A673 (cell line): ENCODE measurements at regions not wholly inside any gene's neighbourhood (a gene's known extent, or its start where the extent isn't known, plus 50 kb on each side); places are given as distances from the start of the nearest gene placed in this dataset.

ENCODE experiments used
- BruUV-seq: library from RNA; stranded (reverse); fragments of 400-500 nt; replicated peaks from 2 replicates; lab custom pipeline; 2021; lab: Mats Ljungman, UMichigan
- CTCF ChIA-PET: fragments of 300-600 bp; sonication (Branson Sonifier 250); formaldehyde crosslinking; loops from one replicate; lab custom pipeline; 2022; ENCODE audit warnings: antibody characterized with exemption; lab: Charles Lee
- POLR2A ChIA-PET: fragments of 300-600 bp; sonication (Branson Sonifier 250); formaldehyde crosslinking; loops from one replicate; lab custom pipeline; 2022; ENCODE audit warnings: antibody characterized with exemption; ENCODE audit not compliant: low non-redundant PET; lab: Charles Lee
- DNase-seq: peaks from one replicate; pipeline ENCODE4 v3.0.0-alpha.2; 2015; ENCODE audit warnings: low spot score
- H3K27ac ChIP-seq: fragments of 200-600 bp; sonication (generic); 2 replicates; pipeline ENCODE4 v1.5.1; 2016; ENCODE audit warnings: mixed run types, low read depth, mild to moderate bottlenecking, mixed read lengths, antibody characterized with exemption, low read length; ENCODE audit not compliant: poor library complexity, severe bottlenecking
- H3K27me3 ChIP-seq: fragments of 200-600 bp; sonication (generic); replicated peaks from 2 replicates; pipeline ENCODE4 v1.6.1; 2017; ENCODE audit warnings: mixed run types, low read depth, mild to moderate bottlenecking, mixed read lengths, antibody characterized with exemption, low read length; ENCODE audit not compliant: insufficient read depth, poor library complexity
- H3K36me3 ChIP-seq: fragments of 200-600 bp; sonication (generic); 2 replicates; pipeline ENCODE4 v1.6.1; 2016; ENCODE audit warnings: mixed run types, mild to moderate bottlenecking, mixed read lengths, antibody characterized with exemption, low read length; ENCODE audit not compliant: insufficient read depth, poor library complexity, severe bottlenecking
- H3K4me1 ChIP-seq: fragments of 200-600 bp; sonication (generic); 2 replicates; pipeline ENCODE4 v1.6.1; 2017; ENCODE audit warnings: mixed run types, mild to moderate bottlenecking, mixed read lengths, antibody characterized with exemption, low read length; ENCODE audit not compliant: insufficient read depth, poor library complexity, severe bottlenecking
- H3K4me3 ChIP-seq: fragments of 200-600 bp; sonication (generic); 2 replicates; pipeline ENCODE4 v1.5.1; 2016; ENCODE audit warnings: low read depth, mixed run types, mild to moderate bottlenecking, mixed read lengths, low read length; ENCODE audit not compliant: poor library complexity, severe bottlenecking
- H3K9me3 ChIP-seq: fragments of 200-600 bp; sonication (generic); 2 replicates; pipeline ENCODE4 v1.6.1; 2016; ENCODE audit warnings: mixed run types, low read depth, mild to moderate bottlenecking, mixed read lengths, antibody characterized with exemption, low read length; ENCODE audit not compliant: poor library complexity, severe bottlenecking
- CTCF ChIP-seq: fragments of 300-800, 200-600 bp; sonication (generic); conservative IDR thresholded peaks from 2 replicates; pipeline ENCODE4 v1.5.1; 2017; ENCODE audit warnings: low read depth, mild to moderate bottlenecking, antibody characterized with exemption, low read length, moderate library complexity, mixed read lengths
- EZH2 ChIP-seq: fragments of 200-600 bp; sonication (generic); IDR thresholded peaks from 2 replicates; pipeline ENCODE4 v1.6.1; 2017; ENCODE audit warnings: borderline replicate concordance, low read depth, mild to moderate bottlenecking, mixed read lengths, antibody characterized with exemption, low read length; ENCODE audit not compliant: poor library complexity, severe bottlenecking
- intact Hi-C: fragments of 100-400 bp; cut with micrococcal nuclease; formaldehyde crosslinking; loops from one replicate; pipeline ENCODE4 v1.10.0; 2022; ENCODE audit not compliant: unreplicated experiment

DNA sequence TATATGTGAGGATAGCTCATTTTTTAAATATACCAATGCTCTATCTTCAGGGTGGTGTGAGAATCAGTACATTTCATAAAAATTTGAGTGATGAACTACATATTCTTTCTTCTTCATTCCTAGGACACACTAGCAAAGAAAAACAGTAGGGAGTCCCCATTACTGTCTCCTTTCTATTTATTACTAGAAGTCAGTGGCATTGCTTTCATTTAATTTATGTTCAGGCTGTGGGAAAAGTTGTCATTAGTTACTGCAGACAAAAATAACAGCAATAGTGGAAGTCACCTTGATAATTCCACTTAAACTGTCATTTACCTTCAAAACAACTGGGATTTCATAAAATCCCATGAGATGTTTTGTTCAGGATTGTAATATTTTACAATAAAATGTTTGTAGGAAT is 446.4 kb downstream of the GBE1 start:
- Histone ChIP-seq H3K9me3 (no peaks in the 10 kb centered on the region), H3K27ac (no peak overlapping the region), H3K4me1 (no peaks in the 10 kb centered on the region), H3K27me3 (no peaks in the 10 kb centered on the region), H3K4me3 (no peak overlapping the region), H3K36me3 (no peaks in the 10 kb centered on the region)
- DNase-seq = no peak
- no TSS peak for BruUV-seq
- intact Hi-C loops = no loop called here
- POLR2A ChIA-PET = no interaction called here
- CTCF ChIA-PET = interaction anchor here (0.9 kb wide), 1 partner anchor 13 kb away, joined by 8 read pairs; no protein-coding TSS in a partner anchor
- TF ChIP-seq EZH2 (no peak), CTCF (no peak)

- intact Hi-C loops = no loop called here
- Histone ChIP-seq H3K27me3 (no peaks in the 10 kb centered on the region), H3K4me1 (no peaks in the 10 kb centered on the region), H3K9me3 (no peaks in the 10 kb centered on the region), H3K36me3 (no peaks in the 10 kb centered on the region), H3K4me3 (no peak overlapping the region), H3K27ac (no peak overlapping the region)
- no peak for DNase-seq
- ChIA-PET POLR2A (no interaction called here), CTCF (no interaction called here)
- no TSS peak for BruUV-seq
- TF ChIP-seq CTCF = no peak
- no peak for TF ChIP-seq EZH2
These were observed 450.1 kb downstream of the GBE1 start for GRCh38 chr3:81311321-81311720.

GRCh38 chr3:81308306-81308705 is 453.1 kb downstream of the GBE1 start:
- TF ChIP-seq EZH2 (no peak), CTCF (no peak)
- no peak overlapping the region for H3K4me3 ChIP-seq
- CTCF ChIA-PET = no interaction called here
- POLR2A ChIA-PET = no interaction called here
- no peaks in the 10 kb centered on the region for H3K27me3 ChIP-seq
- no peak for DNase-seq
- no TSS peak for BruUV-seq
- H3K36me3 ChIP-seq = no peaks in the 10 kb centered on the region
- intact Hi-C loops = loop anchor here (10.0 kb wide), 1 partner anchor 186 kb away; no protein-coding TSS in a partner anchor
- no peaks in the 10 kb centered on the region for H3K4me1 ChIP-seq
- H3K9me3 ChIP-seq = no peaks in the 10 kb centered on the region
- H3K27ac ChIP-seq = no peak overlapping the region
